ENCODE measurements at regions not wholly inside any gene's neighbourhood (a gene's known extent, or its start where the extent isn't known, plus 50 kb on each side); places are given as distances from the start of the nearest gene placed in this dataset.

GRCh38 chr3:30083315-30083714 lies 523.1 kb upstream of the TGFBR2 start:
- H3K79me2 ChIP-seq (ENCODE audit: control insufficient read depth in 1 of 2, insufficient read depth in 2 of 2, low read length in 2 of 2): no peaks in the 10 kb centered on the region
- no peak overlapping the region for H3K27ac ChIP-seq (ENCODE audit: low read depth, low read length)
- FAIRE-seq (no peak), DNase-seq (ENCODE audit: low read depth in 1 of 2, low spot score in 2 of 2) (no peak)
- H2BK5ac ChIP-seq (ENCODE audit: low read depth, low read length): no peak overlapping the region
- H3K27me3 ChIP-seq (replicated peaks in 1 of 4; ENCODE audit: control insufficient read depth in 3 of 4, extremely low read depth in 1 of 4, insufficient read depth in 3 of 4, low read length in 3 of 4): peaks cover 40 to 73% (median 64%) of the 10 kb centered on the region in 4 experiments
- H3K56ac ChIP-seq (replicated peaks; ENCODE audit: insufficient read length, low read depth, low read length): no peak overlapping the region
- H3K4me1 ChIP-seq (replicated peaks in 1 of 4; ENCODE audit: control insufficient read depth in 3 of 4, insufficient read depth in 4 of 4, low read length in 3 of 4): peaks cover 0 to 5% (median 1%) of the 10 kb centered on the region in 4 experiments; a peak in 2 of 7 replicates
- no peak overlapping the region for H4K91ac ChIP-seq (replicated peaks; ENCODE audit: insufficient read length, low read length)
- H3K18ac ChIP-seq (ENCODE audit: extremely low read depth, low read length): no peak overlapping the region
- no peaks in the 10 kb centered on the region for H3K9me3 ChIP-seq (ENCODE audit: insufficient read depth in 2 of 2, low read depth in 1 of 2, low read length in 1 of 2)
- H3K9ac ChIP-seq (replicated peaks in 1 of 4; ENCODE audit: extremely low read depth in 1 of 4, low read depth in 3 of 4, low read length in 3 of 4): no peak overlapping the region
- no peak overlapping the region for H3K4me3 ChIP-seq (ENCODE audit: extremely low read depth in 1 of 4, insufficient read depth in 2 of 4, low read depth in 3 of 4, low read length in 4 of 4)
- no peak overlapping the region for H2BK15ac ChIP-seq (ENCODE audit: low read length)
- H2AK5ac ChIP-seq (ENCODE audit: low read depth, low read length): no peak overlapping the region
- no peak overlapping the region for H3K4me2 ChIP-seq (ENCODE audit: insufficient read depth in 1 of 2, low read depth in 2 of 2, low read length in 2 of 2)
- H3K79me1 ChIP-seq (ENCODE audit: low read depth, low read length): no peaks in the 10 kb centered on the region
- POLR2A ChIA-PET (ENCODE audit: partially characterized antibody): no interaction called here
- TF ChIP-seq ATF3 (IDR thresholded peaks at IDR 0.05; ENCODE audit: insufficient read depth, low read depth, low read length) (no peak), SP2 (IDR thresholded peaks at IDR 0.05; ENCODE audit: low read length) (no peak), TAF7 (optimal IDR thresholded peaks at IDR 0.05; ENCODE audit: borderline replicate concordance, low read depth, low read length) (no peak), TBP (IDR thresholded peaks at IDR 0.05; ENCODE audit: low read depth, low read length) (no peak), EZH2 (IDR thresholded peaks at IDR 0.05; ENCODE audit: low read depth, low read length, severe bottlenecking) (peak; percentile 22), RNF2 (IDR thresholded peaks at IDR 0.05; ENCODE audit: borderline replicate concordance, low read depth, low read length, missing control alignments, poor library complexity, severe bottlenecking) (no peak), TEAD4 (IDR thresholded peaks at IDR 0.05; ENCODE audit: low read depth, low read length) (no peak), ATF2 (IDR thresholded peaks at IDR 0.05; ENCODE audit: low read length) (no peak)
- H3K14ac ChIP-seq (ENCODE audit: insufficient read length): no peak overlapping the region
- H2AFZ ChIP-seq (ENCODE audit: low read length): no peak overlapping the region
- H3K4ac ChIP-seq (replicated peaks; ENCODE audit: insufficient read length, low read depth, low read length): no peak overlapping the region
- no peak overlapping the region for H2BK12ac ChIP-seq (ENCODE audit: low read depth, low read length)
- no peak overlapping the region for H2BK120ac ChIP-seq (replicated peaks; ENCODE audit: low read depth, low read length)
- H2BK20ac ChIP-seq (ENCODE audit: low read length): no peak overlapping the region
- H3K23me2 ChIP-seq (ENCODE audit: low read depth, low read length): no peaks in the 10 kb centered on the region
- H3K23ac ChIP-seq (ENCODE audit: insufficient read length): no peak overlapping the region
- H4K5ac ChIP-seq (ENCODE audit: insufficient read length, low read depth, low read length): no peak overlapping the region
- 71% methylated on average over 4 of the region's 4 CpGs; no CpG with 5 or more reads in 1 of the 2 experiments for WGBS, 2 experiments (ENCODE audit: extremely low coverage in 1 of 2, insufficient coverage in 1 of 2, insufficient read length in 1 of 2, insufficient replicate concordance in 2 of 2, low coverage in 1 of 2, low lambda C conversion rate in 2 of 2, missing lambda C conversion rate in 1 of 2)
- H4K8ac ChIP-seq (ENCODE audit: extremely low read depth, insufficient read depth, low read length): no peak overlapping the region
- CTCF ChIA-PET (ENCODE audit: partially characterized antibody): interaction anchor here (1.2 to 2.2 kb wide), 2 partner anchors 40 to 115 kb away, joined by 6 to 7 read pairs; no protein-coding TSS in a partner anchor
- peaks cover 0 to 2% of the 10 kb centered on the region in 2 experiments for H4K20me1 ChIP-seq (replicated peaks in 1 of 2; ENCODE audit: control insufficient read depth in 1 of 2, insufficient read depth in 2 of 2, low read length in 2 of 2)
- no peaks in the 10 kb centered on the region for H3K36me3 ChIP-seq (ENCODE audit: control insufficient read depth in 2 of 4, insufficient read depth in 4 of 4, low read length in 3 of 4)
